ENCODE measurements at regions not wholly inside any gene's neighbourhood (a gene's known extent, or its start where the extent isn't known, plus 50 kb on each side); places are given as distances from the start of the nearest gene placed in this dataset.

DNA sequence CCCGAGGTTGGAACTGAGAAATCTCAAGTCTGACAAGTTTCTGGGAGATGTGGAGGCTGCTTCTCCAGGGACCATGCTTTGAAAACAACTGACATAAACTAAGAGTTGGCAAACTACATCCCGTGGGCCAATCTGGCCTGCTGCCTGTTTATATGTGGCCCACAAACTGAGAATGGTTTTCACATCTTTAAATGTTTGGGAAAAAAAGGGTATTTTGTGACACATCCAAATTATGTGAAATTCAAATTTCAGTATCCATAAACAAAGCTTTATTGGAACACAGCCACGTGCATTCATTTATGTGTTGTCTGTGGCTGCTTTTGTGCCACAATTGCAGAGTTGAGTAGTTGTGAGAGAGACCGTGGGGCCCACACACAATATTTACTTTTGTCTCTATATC lies 163.8 kb upstream of the PIRT start:
- WGBS, 5 donors = 33 to 38% (median 36%) methylated on average over 4 of the region's 4 CpGs
- H3K36me3 ChIP-seq = no peaks in the 10 kb centered on the region
- H3K9me3 ChIP-seq = no peaks in the 10 kb centered on the region
- no peak for DNase-seq
- H3K27me3 ChIP-seq = peaks cover 0 to 20% (median 18%) of the 10 kb centered on the region in 3 donors
- intact Hi-C loops (cut with DNase I; ENCODE audit: low total_unique reads) = no loop called here
- no peak overlapping the region for H3K4me3 ChIP-seq
- H3K4me1 ChIP-seq = no peaks in the 10 kb centered on the region
- H3K27ac ChIP-seq = no peak overlapping the region
- TF ChIP-seq EP300 (IDR thresholded peaks at IDR 0.05) = no peak
- TF ChIP-seq, protein P1, sequence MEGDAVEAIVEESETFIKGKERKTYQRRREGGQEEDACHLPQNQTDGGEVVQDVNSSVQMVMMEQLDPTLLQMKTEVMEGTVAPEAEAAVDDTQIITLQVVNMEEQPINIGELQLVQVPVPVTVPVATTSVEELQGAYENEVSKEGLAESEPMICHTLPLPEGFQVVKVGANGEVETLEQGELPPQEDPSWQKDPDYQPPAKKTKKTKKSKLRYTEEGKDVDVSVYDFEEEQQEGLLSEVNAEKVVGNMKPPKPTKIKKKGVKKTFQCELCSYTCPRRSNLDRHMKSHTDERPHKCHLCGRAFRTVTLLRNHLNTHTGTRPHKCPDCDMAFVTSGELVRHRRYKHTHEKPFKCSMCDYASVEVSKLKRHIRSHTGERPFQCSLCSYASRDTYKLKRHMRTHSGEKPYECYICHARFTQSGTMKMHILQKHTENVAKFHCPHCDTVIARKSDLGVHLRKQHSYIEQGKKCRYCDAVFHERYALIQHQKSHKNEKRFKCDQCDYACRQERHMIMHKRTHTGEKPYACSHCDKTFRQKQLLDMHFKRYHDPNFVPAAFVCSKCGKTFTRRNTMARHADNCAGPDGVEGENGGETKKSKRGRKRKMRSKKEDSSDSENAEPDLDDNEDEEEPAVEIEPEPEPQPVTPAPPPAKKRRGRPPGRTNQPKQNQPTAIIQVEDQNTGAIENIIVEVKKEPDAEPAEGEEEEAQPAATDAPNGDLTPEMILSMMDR (IDR thresholded peaks at IDR 0.05) = no peak
- TF ChIP-seq POLR2A (IDR thresholded peaks at IDR 0.05) = no peak
- no peak for TF ChIP-seq POLR2AphosphoS5 (IDR thresholded peaks at IDR 0.05)

DNA sequence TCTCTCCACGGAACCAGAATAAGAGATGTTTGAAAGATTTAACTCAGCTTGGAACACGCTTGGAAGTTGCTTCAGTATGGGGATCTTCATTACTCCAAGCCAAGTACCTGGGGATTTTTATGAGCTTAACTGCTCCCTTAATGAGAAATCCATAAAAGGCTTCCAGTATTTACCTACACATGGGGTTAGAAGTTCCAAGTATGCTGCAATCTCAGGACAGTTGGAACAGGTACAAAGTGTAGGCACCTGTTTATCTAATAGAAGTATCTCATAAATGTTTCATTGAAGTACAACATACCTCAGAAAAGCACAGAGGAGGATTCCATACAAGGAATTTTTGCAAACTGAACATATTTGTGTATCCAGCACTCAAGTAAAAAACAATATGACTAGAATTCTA lies 161.6 kb upstream of the PIRT start:
- Histone ChIP-seq H3K9me3 (no peaks in the 10 kb centered on the region), H3K27ac (no peak overlapping the region), H3K4me1 (no peaks in the 10 kb centered on the region), H3K4me3 (no peak overlapping the region), H3K36me3 (no peaks in the 10 kb centered on the region), H3K27me3 (peaks cover 0 to 29% (median 18%) of the 10 kb centered on the region in 3 donors)
- intact Hi-C loops (cut with DNase I; ENCODE audit: low total_unique reads) = no loop called here
- 57 to 83% (median 65%) methylated on average over 1 to 2 of the region's 2 CpGs for WGBS, 5 donors
- TF ChIP-seq, protein P1 (IDR thresholded peaks at IDR 0.05) = no peak
- TF ChIP-seq POLR2AphosphoS5 (IDR thresholded peaks at IDR 0.05) = no peak
- TF ChIP-seq POLR2A (IDR thresholded peaks at IDR 0.05) = no peak
- TF ChIP-seq EP300 (IDR thresholded peaks at IDR 0.05) = no peak
- DNase-seq = no peak

DNA sequence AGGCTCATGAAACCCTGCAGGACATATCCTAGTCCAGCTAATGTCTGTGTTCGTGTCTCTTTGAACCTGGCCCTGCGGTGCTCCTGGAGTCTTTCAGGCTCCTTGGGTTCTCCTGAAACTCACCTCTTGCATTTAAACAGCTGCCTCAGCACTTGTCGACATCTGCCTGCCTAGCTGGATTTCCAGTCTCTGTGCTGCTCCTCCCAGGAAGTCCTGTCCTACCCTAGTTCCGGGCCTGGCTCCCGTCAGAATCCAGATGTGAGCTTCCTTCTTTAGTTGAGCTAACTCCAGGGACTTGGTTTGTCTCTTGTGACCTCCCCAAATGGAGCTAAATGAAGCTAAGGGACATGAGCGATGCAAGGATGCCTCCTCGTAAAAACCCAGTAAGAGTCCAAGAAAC lies 155.2 kb upstream of the PIRT start:
- Histone ChIP-seq H3K4me1 (no peaks in the 10 kb centered on the region), H3K4me3 (no peak overlapping the region), H3K27me3 (peaks cover 0 to 30% (median 12%) of the 10 kb centered on the region in 3 donors), H3K36me3 (no peaks in the 10 kb centered on the region), H3K9me3 (no peaks in the 10 kb centered on the region), H3K27ac (no peak overlapping the region)
- intact Hi-C loops (cut with DNase I; ENCODE audit: low total_unique reads) = no loop called here
- peak in 1 of 2 donors; percentile 9 for DNase-seq
- WGBS, 5 donors = 61 to 77% (median 70%) methylated on average over 7 of the region's 7 CpGs
- TF ChIP-seq POLR2A (IDR thresholded peaks at IDR 0.05) (no peak), POLR2AphosphoS5 (IDR thresholded peaks at IDR 0.05) (no peak), EP300 (IDR thresholded peaks at IDR 0.05) (no peak)
- TF ChIP-seq, protein P1 (IDR thresholded peaks at IDR 0.05) = no peak

DNA sequence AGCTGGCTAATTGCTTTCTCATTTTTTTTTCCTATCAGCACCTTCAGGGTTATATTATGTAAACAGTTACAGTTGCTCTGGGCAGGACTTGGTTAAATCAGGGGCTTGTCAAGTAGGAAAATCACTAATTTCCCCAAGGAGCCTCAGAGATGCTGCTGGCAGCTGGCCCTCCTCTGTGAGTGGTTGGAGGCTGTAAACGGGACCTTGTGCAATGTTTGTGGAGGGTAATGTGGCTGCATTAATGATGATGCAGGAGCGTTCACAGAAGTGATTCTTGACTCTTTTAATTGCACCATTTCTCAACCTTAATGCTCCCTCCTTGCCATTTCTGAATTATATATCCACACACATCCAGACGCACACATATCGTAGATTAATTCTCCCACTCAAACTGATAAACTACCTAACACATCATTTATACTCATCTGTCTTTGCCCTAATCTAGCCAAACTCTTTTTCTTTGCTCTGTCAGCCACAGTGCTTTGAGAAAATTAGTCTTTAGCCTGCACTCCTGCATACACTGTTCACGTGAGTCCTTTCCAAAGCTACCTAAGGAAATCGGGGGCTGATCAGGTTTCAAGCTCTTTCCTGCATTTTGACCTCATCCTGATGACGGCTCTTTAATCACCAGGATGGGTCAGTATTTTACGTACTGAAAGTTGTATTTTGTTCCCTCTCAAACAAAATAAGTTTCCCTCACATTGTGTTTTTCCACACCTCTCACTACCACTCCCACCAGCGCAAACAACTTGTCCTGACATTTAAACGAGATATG lies 154.4 kb upstream of the PIRT start:
- peak in 1 of 2 donors; percentile 25 for DNase-seq
- TF ChIP-seq, protein P1 (IDR thresholded peaks at IDR 0.05) = no peak
- TF ChIP-seq EP300 (IDR thresholded peaks at IDR 0.05) (no peak), POLR2AphosphoS5 (IDR thresholded peaks at IDR 0.05) (no peak), POLR2A (IDR thresholded peaks at IDR 0.05) (no peak)
- no peaks in the 10 kb centered on the region for H3K36me3 ChIP-seq
- no peak overlapping the region for H3K4me3 ChIP-seq
- 14 to 29% (median 22%) methylated on average over 10 of the region's 10 CpGs for WGBS, 5 donors
- intact Hi-C loops (cut with DNase I; ENCODE audit: low total_unique reads) = no loop called here
- no peak overlapping the region for H3K27ac ChIP-seq
- H3K27me3 ChIP-seq = peaks cover 0 to 30% (median 12%) of the 10 kb centered on the region in 3 donors
- no peaks in the 10 kb centered on the region for H3K4me1 ChIP-seq
- H3K9me3 ChIP-seq = no peaks in the 10 kb centered on the region

Measured in stomach (tissue), 8 donors.